ENCODE measurements at regions not wholly inside any gene's neighbourhood (a gene's known extent, or its start where the extent isn't known, plus 50 kb on each side); places are given as distances from the start of the nearest gene placed in this dataset.

- no peak for ATAC-seq (ENCODE audit: insufficient read depth, low FRiP score)
- WGBS, 2 donors = 88 to 91% methylated on average over 4 of the region's 4 CpGs
- Histone ChIP-seq H3K27me3 (ENCODE audit: control insufficient read depth in 3 of 3, insufficient read depth in 3 of 3, low read length in 2 of 3) (no peaks in the 10 kb centered on the region), H3K4me3 (no peak overlapping the region), H3K4me1 (ENCODE audit: control insufficient read depth in 5 of 5, insufficient read depth in 5 of 5, low read length in 5 of 5) (no peaks in the 10 kb centered on the region), H3K27ac (ENCODE audit: low read depth in 1 of 2, low read length in 1 of 2) (no peak overlapping the region), H3K36me3 (ENCODE audit: control insufficient read depth in 4 of 4, insufficient read depth in 4 of 4, low read length in 4 of 4) (no peaks in the 10 kb centered on the region), H3K9me3 (ENCODE audit: control insufficient read depth in 4 of 4, insufficient read depth in 3 of 4, low read length in 3 of 4) (peaks cover 0 to 12% (median 5%) of the 10 kb centered on the region in 4 donors), H3K9ac (ENCODE audit: insufficient read depth in 1 of 2, low read length in 2 of 2) (no peak overlapping the region)
- no peak for TF ChIP-seq CTCF (IDR thresholded peaks at IDR 0.05; ENCODE audit: control extremely low read depth, extremely low read depth)
- DNase-seq = peak in 1 of 3 donors; percentile 10
Observed at GRCh38 chr4:134773497-134774000, 572.0 kb upstream of the PABPC4L start.

- H3K9ac ChIP-seq (ENCODE audit: insufficient read depth in 1 of 2, low read length in 2 of 2) = no peak overlapping the region
- H3K27me3 ChIP-seq (ENCODE audit: control insufficient read depth in 3 of 3, insufficient read depth in 3 of 3, low read length in 2 of 3) = no peaks in the 10 kb centered on the region
- H3K4me1 ChIP-seq (ENCODE audit: control insufficient read depth in 5 of 5, insufficient read depth in 5 of 5, low read length in 5 of 5) = no peaks in the 10 kb centered on the region
- H3K27ac ChIP-seq (ENCODE audit: low read depth in 1 of 2, low read length in 1 of 2) = no peak overlapping the region
- no peaks in the 10 kb centered on the region for H3K36me3 ChIP-seq (ENCODE audit: control insufficient read depth in 4 of 4, insufficient read depth in 4 of 4, low read length in 4 of 4)
- 71 to 80% methylated on average over 4 of the region's 4 CpGs for WGBS, 2 donors
- TF ChIP-seq CTCF (IDR thresholded peaks at IDR 0.05; ENCODE audit: control extremely low read depth, extremely low read depth) = no peak
- no peak for ATAC-seq (ENCODE audit: insufficient read depth, low FRiP score)
- no peak overlapping the region for H3K4me3 ChIP-seq
- DNase-seq = no peak
- H3K9me3 ChIP-seq (ENCODE audit: control insufficient read depth in 4 of 4, insufficient read depth in 3 of 4, low read length in 3 of 4) = peaks cover 0 to 2% (median 0%) of the 10 kb centered on the region in 4 donors
Observed at GRCh38 chr4:134762053-134762452, 560.5 kb upstream of the PABPC4L start.

- WGBS, 2 donors = 83 to 88% methylated on average over 3 of the region's 3 CpGs
- no peaks in the 10 kb centered on the region for H3K9me3 ChIP-seq (ENCODE audit: control insufficient read depth in 4 of 4, insufficient read depth in 3 of 4, low read length in 3 of 4)
- no peak overlapping the region for H3K9ac ChIP-seq (ENCODE audit: insufficient read depth in 1 of 2, low read length in 2 of 2)
- H3K4me1 ChIP-seq (ENCODE audit: control insufficient read depth in 5 of 5, insufficient read depth in 5 of 5, low read length in 5 of 5) = no peaks in the 10 kb centered on the region
- DNase-seq = no peak
- no peak overlapping the region for H3K4me3 ChIP-seq
- H3K27me3 ChIP-seq (ENCODE audit: control insufficient read depth in 3 of 3, insufficient read depth in 3 of 3, low read length in 2 of 3) = no peaks in the 10 kb centered on the region
- no peak for ATAC-seq (ENCODE audit: insufficient read depth, low FRiP score)
- no peak overlapping the region for H3K27ac ChIP-seq (ENCODE audit: low read depth in 1 of 2, low read length in 1 of 2)
- H3K36me3 ChIP-seq (ENCODE audit: control insufficient read depth in 4 of 4, insufficient read depth in 4 of 4, low read length in 4 of 4) = no peaks in the 10 kb centered on the region
- TF ChIP-seq CTCF (IDR thresholded peaks at IDR 0.05; ENCODE audit: control extremely low read depth, extremely low read depth) = no peak
Observed at GRCh38 chr4:134756421-134756820, 554.8 kb upstream of the PABPC4L start.
